ENCODE measurements at regions not wholly inside any gene's neighbourhood (a gene's known extent, or its start where the extent isn't known, plus 50 kb on each side); places are given as distances from the start of the nearest gene placed in this dataset.

DNA sequence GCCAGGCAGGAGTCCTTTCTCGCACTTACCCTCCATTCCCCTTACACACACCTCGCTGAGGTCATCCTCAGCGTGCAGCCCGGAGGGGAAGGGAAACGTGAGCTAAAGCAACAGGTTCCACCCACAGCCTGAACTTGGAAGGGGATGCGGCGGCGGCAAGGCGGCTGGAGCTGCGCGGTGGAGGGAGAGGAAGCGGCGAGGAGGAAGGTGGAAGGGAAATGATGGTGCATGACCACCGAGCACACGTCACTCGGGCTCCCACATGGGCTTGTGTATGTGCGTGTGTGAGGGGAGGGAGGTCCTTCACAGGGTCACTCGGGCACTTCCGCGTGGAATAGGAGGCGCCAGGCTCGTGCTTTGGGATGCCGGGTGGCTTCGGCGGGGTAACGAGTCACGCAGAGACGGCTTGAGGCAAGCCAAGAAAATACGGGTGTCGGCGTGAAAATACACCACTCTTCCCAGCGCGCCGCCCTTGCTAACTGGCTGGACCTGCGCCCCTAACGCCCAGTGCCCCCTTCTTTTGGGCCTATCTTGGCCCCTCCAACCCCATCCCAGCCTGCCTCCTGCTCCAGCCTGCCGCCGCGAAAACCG lies 225.5 kb upstream of the IL12A start:
- Histone ChIP-seq H3K27me3 (ENCODE audit: control insufficient read depth in 2 of 2, insufficient read depth in 2 of 2, low read length in 2 of 2) (peaks cover 6 to 16% of the 10 kb centered on the region in 2 experiments; a peak in 4 of 5 replicates), H3K4me3 (peak overlapping the region; percentile 29), H3K4me2 (ENCODE audit: insufficient read depth, low read length) (peak overlapping the region; percentile 49), H3K27ac (ENCODE audit: extremely low read depth, low read depth, low read length) (no peak overlapping the region), H2AFZ (ENCODE audit: low read depth, low read length) (peak overlapping the region; percentile 45; the same call in 1 of the 2 replicates), H3K4me1 (replicated peaks in 1 of 2; ENCODE audit: control insufficient read depth in 2 of 2, insufficient read depth in 2 of 2, low read length in 2 of 2) (peaks cover 0 to 21% of the 10 kb centered on the region in 2 experiments; a peak in 2 of 5 replicates), H3K9me3 (replicated peaks; ENCODE audit: control insufficient read depth, insufficient read depth, low read depth, low read length) (no peaks in the 10 kb centered on the region), H3K9ac (ENCODE audit: insufficient read depth in 1 of 2, low read depth in 2 of 2, low read length in 2 of 2) (peak overlapping the region in 1 of 2 experiments; percentile 52; a peak in 2 of 4 replicates), H3K36me3 (ENCODE audit: control insufficient read depth, insufficient read depth, low read length) (no peaks in the 10 kb centered on the region), H3K79me2 (ENCODE audit: control insufficient read depth, insufficient read depth, low read length) (no peaks in the 10 kb centered on the region), H3K9me1 (ENCODE audit: control insufficient read depth, insufficient read depth, low read length) (no peaks in the 10 kb centered on the region), H4K20me1 (replicated peaks; ENCODE audit: control insufficient read depth, insufficient read depth, low read length) (no peaks in the 10 kb centered on the region)
- DNase-seq (ENCODE audit: extremely low read depth in 1 of 4, low spot score in 3 of 4) (peak in 3 of 4 experiments; percentile 2 to 11 (median 6)), ATAC-seq (peak; percentile 32), FAIRE-seq (no peak)
- intact Hi-C loops (cut with micrococcal nuclease) = no loop called here
- 20% methylated on average over 36 of the region's 40 CpGs for WGBS (ENCODE audit: insufficient coverage, low coverage, missing lambda C conversion rate)
- POLR2A ChIA-PET = no interaction called here
- TF ChIP-seq, protein P1, sequence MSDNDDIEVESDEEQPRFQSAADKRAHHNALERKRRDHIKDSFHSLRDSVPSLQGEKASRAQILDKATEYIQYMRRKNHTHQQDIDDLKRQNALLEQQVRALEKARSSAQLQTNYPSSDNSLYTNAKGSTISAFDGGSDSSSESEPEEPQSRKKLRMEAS (CRISPR knock-in tag; IDR thresholded peaks at IDR 0.05) = 0 out of 2 replicates have a peak, but pooled peaks have one; percentile 33
- TF ChIP-seq RFX1 (IDR thresholded peaks at IDR 0.05) (no peak), PHF8 (IDR thresholded peaks at IDR 0.05; ENCODE audit: borderline replicate concordance, low read length) (peak; percentile 9; the same call in 1 of the 2 replicates), SMARCC2 (IDR thresholded peaks at IDR 0.05; ENCODE audit: low read depth) (no peak)
- CTCF ChIA-PET (ENCODE audit: low intra/inter-chr PET ratio) = no interaction called here
- in situ Hi-C loops (cut with MboI) = no loop called here
- no TSS peak for BruUV-seq (replicated peaks)
